ENCODE measurements at regions not wholly inside any gene's neighbourhood (a gene's known extent, or its start where the extent isn't known, plus 50 kb on each side); places are given as distances from the start of the nearest gene placed in this dataset.

DNA sequence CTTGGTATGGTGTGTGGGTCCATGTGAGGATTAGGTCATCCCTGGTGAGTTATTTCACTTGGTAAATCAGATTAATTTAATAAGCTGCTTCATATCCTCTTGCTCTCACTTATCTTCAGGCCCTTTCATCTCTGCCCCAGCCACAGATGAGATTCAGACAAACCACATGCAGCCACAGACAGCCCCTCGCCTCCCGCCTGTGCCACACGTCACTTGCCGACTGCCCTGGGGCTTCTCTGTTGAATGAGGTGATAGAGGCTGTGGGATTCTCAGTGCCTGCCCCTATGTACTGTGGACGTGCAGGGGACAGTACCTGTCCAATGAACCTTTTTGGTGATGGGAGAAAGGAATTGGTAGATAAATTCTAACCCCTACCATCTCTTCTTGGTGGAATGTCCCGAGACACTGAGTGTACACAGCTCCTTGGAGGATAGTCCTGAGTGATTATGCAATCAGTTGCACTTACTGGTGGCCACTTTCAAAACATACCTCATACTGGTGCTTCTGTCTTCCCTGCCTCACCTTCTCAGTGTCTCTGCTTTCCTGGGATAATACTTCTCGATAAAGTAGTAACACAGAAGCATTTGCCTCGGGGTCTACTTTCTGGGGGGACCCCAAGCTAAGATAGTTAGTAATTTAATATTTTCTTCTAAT is 248.7 kb downstream of the TTC6 start:
- no peaks in the 10 kb centered on the region for H3F3A ChIP-seq (ENCODE audit: low read depth)
- H3K4me1 ChIP-seq (ENCODE audit: insufficient read depth, low read length, poor library complexity, severe bottlenecking) = no peaks in the 10 kb centered on the region
- H4K20me1 ChIP-seq (ENCODE audit: insufficient read depth, low read length, poor library complexity, severe bottlenecking) = no peaks in the 10 kb centered on the region
- H3K9ac ChIP-seq (ENCODE audit: low read depth, low read length, poor library complexity, severe bottlenecking) = no peak overlapping the region
- peaks cover 26% of the 10 kb centered on the region for H3K27me3 ChIP-seq (ENCODE audit: insufficient read depth, low read length, poor library complexity, severe bottlenecking)
- no peak overlapping the region for H2AFZ ChIP-seq (ENCODE audit: low read length)
- H3K36me3 ChIP-seq (ENCODE audit: insufficient read depth, low read length) = no peaks in the 10 kb centered on the region
- H3K79me2 ChIP-seq (ENCODE audit: insufficient read depth, low read length) = no peaks in the 10 kb centered on the region
- H3K4me2 ChIP-seq (ENCODE audit: low read depth, low read length, poor library complexity, severe bottlenecking) = no peak overlapping the region
- no peak for TF ChIP-seq EZH2phosphoT487 (IDR thresholded peaks at IDR 0.05; ENCODE audit: borderline replicate concordance)
- TF ChIP-seq, protein P1, sequence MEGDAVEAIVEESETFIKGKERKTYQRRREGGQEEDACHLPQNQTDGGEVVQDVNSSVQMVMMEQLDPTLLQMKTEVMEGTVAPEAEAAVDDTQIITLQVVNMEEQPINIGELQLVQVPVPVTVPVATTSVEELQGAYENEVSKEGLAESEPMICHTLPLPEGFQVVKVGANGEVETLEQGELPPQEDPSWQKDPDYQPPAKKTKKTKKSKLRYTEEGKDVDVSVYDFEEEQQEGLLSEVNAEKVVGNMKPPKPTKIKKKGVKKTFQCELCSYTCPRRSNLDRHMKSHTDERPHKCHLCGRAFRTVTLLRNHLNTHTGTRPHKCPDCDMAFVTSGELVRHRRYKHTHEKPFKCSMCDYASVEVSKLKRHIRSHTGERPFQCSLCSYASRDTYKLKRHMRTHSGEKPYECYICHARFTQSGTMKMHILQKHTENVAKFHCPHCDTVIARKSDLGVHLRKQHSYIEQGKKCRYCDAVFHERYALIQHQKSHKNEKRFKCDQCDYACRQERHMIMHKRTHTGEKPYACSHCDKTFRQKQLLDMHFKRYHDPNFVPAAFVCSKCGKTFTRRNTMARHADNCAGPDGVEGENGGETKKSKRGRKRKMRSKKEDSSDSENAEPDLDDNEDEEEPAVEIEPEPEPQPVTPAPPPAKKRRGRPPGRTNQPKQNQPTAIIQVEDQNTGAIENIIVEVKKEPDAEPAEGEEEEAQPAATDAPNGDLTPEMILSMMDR (conservative IDR thresholded peaks at IDR 0.05; ENCODE audit: low read length) = no peak
- H3K9me2 ChIP-seq (replicated peaks; ENCODE audit: low read depth, low read length) = no peaks in the 10 kb centered on the region
- H3K4me3 ChIP-seq (ENCODE audit: low read length, poor library complexity, severe bottlenecking) = no peak overlapping the region
- H3K9me3 ChIP-seq (ENCODE audit: insufficient read depth, low read depth, low read length) = no peaks in the 10 kb centered on the region

DNA sequence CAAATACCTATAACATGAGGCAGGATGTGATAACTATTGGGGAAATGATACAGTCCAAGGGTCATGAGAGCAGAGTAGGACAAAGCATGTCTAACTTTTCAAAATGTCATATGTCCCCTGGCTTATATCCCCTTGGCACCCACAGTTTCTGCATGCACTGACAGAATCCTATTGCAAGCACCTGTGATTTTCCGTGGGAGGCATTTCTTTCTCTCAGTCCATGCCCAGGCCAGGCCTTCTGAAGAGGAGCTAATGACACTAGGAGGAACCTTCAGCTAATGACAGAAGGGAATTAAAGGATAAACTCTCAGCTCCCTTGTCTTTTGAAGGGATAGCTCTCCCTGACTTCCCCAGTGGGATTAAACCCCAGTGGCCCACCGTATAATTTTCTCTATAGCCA is 249.2 kb downstream of the TTC6 start:
- H3F3A ChIP-seq (ENCODE audit: low read depth) = no peaks in the 10 kb centered on the region
- H3K27me3 ChIP-seq (ENCODE audit: insufficient read depth, low read length, poor library complexity, severe bottlenecking) = peaks cover 26% of the 10 kb centered on the region
- no peak overlapping the region for H3K4me2 ChIP-seq (ENCODE audit: low read depth, low read length, poor library complexity, severe bottlenecking)
- H2AFZ ChIP-seq (ENCODE audit: low read length) = no peak overlapping the region
- H3K79me2 ChIP-seq (ENCODE audit: insufficient read depth, low read length) = no peaks in the 10 kb centered on the region
- TF ChIP-seq EZH2phosphoT487 (IDR thresholded peaks at IDR 0.05; ENCODE audit: borderline replicate concordance) = no peak
- TF ChIP-seq, protein P1 (conservative IDR thresholded peaks at IDR 0.05; ENCODE audit: low read length) = no peak
- no peaks in the 10 kb centered on the region for H3K4me1 ChIP-seq (ENCODE audit: insufficient read depth, low read length, poor library complexity, severe bottlenecking)
- H3K9me3 ChIP-seq (ENCODE audit: insufficient read depth, low read depth, low read length) = no peaks in the 10 kb centered on the region
- no peaks in the 10 kb centered on the region for H3K36me3 ChIP-seq (ENCODE audit: insufficient read depth, low read length)
- H3K4me3 ChIP-seq (ENCODE audit: low read length, poor library complexity, severe bottlenecking) = no peak overlapping the region
- no peaks in the 10 kb centered on the region for H3K9me2 ChIP-seq (replicated peaks; ENCODE audit: low read depth, low read length)
- H4K20me1 ChIP-seq (ENCODE audit: insufficient read depth, low read length, poor library complexity, severe bottlenecking) = no peaks in the 10 kb centered on the region
- H3K9ac ChIP-seq (ENCODE audit: low read depth, low read length, poor library complexity, severe bottlenecking) = no peak overlapping the region

GRCh38 chr14:37848985-37849621 is 253.7 kb downstream of the TTC6 start:
- no peaks in the 10 kb centered on the region for H3K4me1 ChIP-seq (ENCODE audit: insufficient read depth, low read length, poor library complexity, severe bottlenecking)
- H3K79me2 ChIP-seq (ENCODE audit: insufficient read depth, low read length) = no peaks in the 10 kb centered on the region
- H4K20me1 ChIP-seq (ENCODE audit: insufficient read depth, low read length, poor library complexity, severe bottlenecking) = no peaks in the 10 kb centered on the region
- H3K36me3 ChIP-seq (ENCODE audit: insufficient read depth, low read length) = no peaks in the 10 kb centered on the region
- no peak overlapping the region for H3K4me3 ChIP-seq (ENCODE audit: low read length, poor library complexity, severe bottlenecking)
- H3K4me2 ChIP-seq (ENCODE audit: low read depth, low read length, poor library complexity, severe bottlenecking) = no peak overlapping the region
- no peaks in the 10 kb centered on the region for H3K9me2 ChIP-seq (replicated peaks; ENCODE audit: low read depth, low read length)
- H3K9ac ChIP-seq (ENCODE audit: low read depth, low read length, poor library complexity, severe bottlenecking) = no peak overlapping the region
- TF ChIP-seq, protein P1 (conservative IDR thresholded peaks at IDR 0.05; ENCODE audit: low read length) = no peak
- TF ChIP-seq EZH2phosphoT487 (IDR thresholded peaks at IDR 0.05; ENCODE audit: borderline replicate concordance) = no peak
- H3F3A ChIP-seq (ENCODE audit: low read depth) = no peaks in the 10 kb centered on the region
- H3K27me3 ChIP-seq (ENCODE audit: insufficient read depth, low read length, poor library complexity, severe bottlenecking) = peaks cover 22% of the 10 kb centered on the region
- no peaks in the 10 kb centered on the region for H3K9me3 ChIP-seq (ENCODE audit: insufficient read depth, low read depth, low read length)
- no peak overlapping the region for H2AFZ ChIP-seq (ENCODE audit: low read length)

All from Loucy (cell line).